IMR-90 (cell line): ENCODE measurements at regions not wholly inside any gene's neighbourhood (a gene's known extent, or its start where the extent isn't known, plus 50 kb on each side); places are given as distances from the start of the nearest gene placed in this dataset.

Experiments
- ATAC-seq: fragments of 200-7000 bp; cut with Tn5 transposase; 2 replicates; pipeline ENCODE4 v1.9.1; 2020; ENCODE audit warnings: low read depth, mild to moderate bottlenecking, moderate library complexity
- BruUV-seq: library from RNA; stranded (reverse); fragments of 400-500 nt; replicated peaks from 2 replicates; lab custom pipeline; 2021; lab: Mats Ljungman, UMichigan
- CTCF ChIA-PET: fragments of 300-600 bp; formaldehyde crosslinking; extraction: SDS; loops from one replicate; lab custom pipeline; 2021; ENCODE audit warnings: antibody characterized with exemption; lab: Yijun Ruan, JAX
- POLR2A ChIA-PET: fragments of 300-600 bp; sonication (Branson Sonifier 250); formaldehyde crosslinking; loops from one replicate; lab custom pipeline; 2022; ENCODE audit warnings: antibody characterized with exemption; ENCODE audit not compliant: unreplicated experiment; lab: Charles Lee
- DNase-seq: peaks from one replicate; pipeline ENCODE4 v3.0.0; 2013
- H2AFZ ChIP-seq: replicated peaks from 2 replicates; pipeline ENCODE3; 2013; ENCODE audit warnings: low read length, mild to moderate bottlenecking; ENCODE audit not compliant: poor library complexity
- H2AK5ac ChIP-seq: 2 replicates; pipeline ENCODE4 v1.6.1; 2013; ENCODE audit warnings: low read depth, low read length, inconsistent platforms
- H2AK9ac ChIP-seq: replicated peaks from 2 replicates; pipeline ENCODE3; 2013; ENCODE audit warnings: mild to moderate bottlenecking, low read depth, low read length, moderate library complexity; ENCODE audit not compliant: poor library complexity
- H2BK120ac ChIP-seq: 2 replicates; pipeline ENCODE4 v1.6.1; 2013; ENCODE audit warnings: low read depth, low read length, inconsistent platforms
- H2BK15ac ChIP-seq: 3 replicates; pipeline ENCODE4 v1.6.1; 2013; ENCODE audit warnings: low read depth, low read length, inconsistent platforms
- H2BK20ac ChIP-seq: 2 replicates; pipeline ENCODE4 v1.6.1; 2013; ENCODE audit warnings: low read depth, mild to moderate bottlenecking, inconsistent platforms, low read length, moderate library complexity
- H2BK5ac ChIP-seq: 2 replicates; pipeline ENCODE4 v1.6.1; 2013; ENCODE audit warnings: mild to moderate bottlenecking, low read depth, low read length, inconsistent platforms; ENCODE audit not compliant: poor library complexity, severe bottlenecking
- H3K14ac ChIP-seq: replicated peaks from 2 replicates; pipeline ENCODE4 v1.6.1; 2013; ENCODE audit warnings: low read depth, low read length, inconsistent platforms
- H3K18ac ChIP-seq: 2 replicates; pipeline ENCODE4 v1.6.1; 2013; ENCODE audit warnings: low read depth, low read length, control low read depth
- H3K23ac ChIP-seq: 2 replicates; pipeline ENCODE4 v1.6.1; 2013; ENCODE audit warnings: low read depth, low read length, inconsistent platforms
- H3K27ac ChIP-seq: 2 replicates; pipeline ENCODE4 v1.5.1; 2013; ENCODE audit warnings: mild to moderate bottlenecking, control low read depth, low read length; ENCODE audit not compliant: insufficient read depth
- H3K27me3 ChIP-seq: 2 replicates; pipeline ENCODE4 v1.6.1; 2013; ENCODE audit warnings: low read length; ENCODE audit not compliant: control insufficient read depth, insufficient read depth
- H3K36me3 ChIP-seq: 2 replicates; pipeline ENCODE4 v1.6.1; 2013; ENCODE audit warnings: low read length, mixed read lengths; ENCODE audit not compliant: control insufficient read depth, insufficient read depth
- H3K4ac ChIP-seq: 2 replicates; pipeline ENCODE4 v1.6.1; 2013; ENCODE audit warnings: low read depth, low read length, inconsistent platforms
- H3K4me1 ChIP-seq: 2 replicates; pipeline ENCODE4 v1.6.1; 2013; ENCODE audit warnings: low read length, mixed read lengths; ENCODE audit not compliant: control insufficient read depth, insufficient read depth
- H3K4me2 ChIP-seq: 2 replicates; pipeline ENCODE4 v1.6.1; 2013; ENCODE audit warnings: low read depth, mild to moderate bottlenecking, control low read depth, low read length, moderate library complexity
- H3K4me3 ChIP-seq: 2 replicates; pipeline ENCODE4 v1.5.1; 2013; ENCODE audit warnings: low read depth, mild to moderate bottlenecking, control low read depth, low read length, moderate library complexity; ENCODE audit not compliant: insufficient read depth
- H3K56ac ChIP-seq: 2 replicates; pipeline ENCODE4 v1.6.1; 2013; ENCODE audit warnings: low read length, inconsistent platforms; ENCODE audit not compliant: insufficient read depth; ENCODE audit errors: extremely low read depth
- H3K79me1 ChIP-seq, 2 experiments: 2 replicates each; pipeline ENCODE4 v1.6.1; 2013; ENCODE audit warnings: low read length in 2 of 2, inconsistent platforms in 1 of 2, low read depth in 1 of 2
- H3K9ac ChIP-seq: 2 replicates; pipeline ENCODE4 v1.6.1; 2013; ENCODE audit warnings: low read depth, low read length, control low read depth
- H3K9me1 ChIP-seq: 2 replicates; pipeline ENCODE4 v1.6.1; 2013; ENCODE audit warnings: low read length, inconsistent platforms; ENCODE audit not compliant: insufficient read depth
- H3K9me3 ChIP-seq: 2 replicates; pipeline ENCODE4 v1.6.1; 2013; ENCODE audit warnings: low read length; ENCODE audit not compliant: control insufficient read depth, insufficient read depth
- H4K20me1 ChIP-seq: 2 replicates; pipeline ENCODE4 v1.6.1; 2013; ENCODE audit warnings: low read length, inconsistent platforms; ENCODE audit not compliant: insufficient read depth
- H4K5ac ChIP-seq: 2 replicates; pipeline ENCODE4 v1.6.1; 2013; ENCODE audit warnings: mild to moderate bottlenecking, low read depth, low read length, control low read depth
- H4K8ac ChIP-seq, 2 experiments: 2 replicates each; pipeline ENCODE4 v1.6.1; 2013; ENCODE audit warnings: low read depth in 2 of 2, low read length in 2 of 2, control low read depth in 1 of 2, inconsistent platforms in 1 of 2
- H4K91ac ChIP-seq: 2 replicates; pipeline ENCODE4 v1.6.1; 2013; ENCODE audit warnings: low read depth, low read length, inconsistent platforms; ENCODE audit not compliant: insufficient read depth
- CHD1 ChIP-seq: IDR thresholded peaks from 2 replicates; pipeline ENCODE4 v1.6.1; 2012; ENCODE audit warnings: low read depth, low read length, improper control_type of control experiment
- ELK1 ChIP-seq: fragments of 150-350 bp; IDR thresholded peaks from 2 replicates; pipeline ENCODE4 v1.6.1; 2016; ENCODE audit warnings: low read depth, mild to moderate bottlenecking, low read length, moderate library complexity, borderline replicate concordance
- FOS ChIP-seq: fragments of 150-350 bp; IDR thresholded peaks from 2 replicates; pipeline ENCODE4 v1.6.1; 2016; ENCODE audit warnings: low read depth, low read length
- MXI1 ChIP-seq: IDR thresholded peaks from 2 replicates; pipeline ENCODE4 v1.6.1; 2012; ENCODE audit warnings: low read depth, mild to moderate bottlenecking, low read length, moderate library complexity, borderline replicate concordance
- RFX5 ChIP-seq: IDR thresholded peaks from 2 replicates; pipeline ENCODE4 v1.8.0; 2012; ENCODE audit warnings: low read depth, mild to moderate bottlenecking, low read length, moderate library complexity
- WGBS, 2 experiments: methylation state at CpG; one replicate each; pipeline versions ENCODE4 v1.1.5 to v1.1.7; 2013; ENCODE audit warnings: missing lambda C conversion rate in 2 of 2; ENCODE audit not compliant: insufficient read length in 1 of 2; ENCODE audit errors: extremely low coverage in 2 of 2; 5-methylcytosine and 5-hydroxymethylcytosine counted together
- dilution Hi-C: fragments of 300-500 bp; cut with HindIII; formaldehyde crosslinking; loops from one replicate; pipeline ENCODE4 v1.14.3; 2018; ENCODE audit warnings: low sequenced_read_pairs; ENCODE audit not compliant: unreplicated experiment
- in situ Hi-C: fragments of 300-500 bp; cut with MboI; formaldehyde crosslinking; loops from 3 replicates; pipeline ENCODE4 v1.14.3; 2019; ENCODE audit warnings: low sequenced_read_pairs, inconsistent platforms, mixed read lengths
- intact Hi-C: fragments of 100-400 bp; cut with micrococcal nuclease; formaldehyde crosslinking; loops from 2 replicates; pipeline ENCODE4 v1.10.0; 2022

GRCh38 chr2:239553376-239554000 lies 152.7 kb upstream of the HDAC4 start:
- no peak overlapping the region for H2AK9ac ChIP-seq
- H2BK15ac ChIP-seq: no peak overlapping the region
- TF ChIP-seq RFX5 (no peak), FOS (no peak), ELK1 (no peak), CHD1 (no peak), MXI1 (no peak)
- H2AK5ac ChIP-seq: no peak overlapping the region
- H4K5ac ChIP-seq: no peak overlapping the region
- H3K23ac ChIP-seq: no peak overlapping the region
- CTCF ChIA-PET: no interaction called here
- H3K4me1 ChIP-seq: no peaks in the 10 kb centered on the region
- no peak overlapping the region for H4K8ac ChIP-seq
- no peak overlapping the region for H2AFZ ChIP-seq
- no peak overlapping the region for H2BK20ac ChIP-seq
- no peak overlapping the region for H3K4me3 ChIP-seq
- no peaks in the 10 kb centered on the region for H4K20me1 ChIP-seq
- BruUV-seq: no TSS peak
- no peak overlapping the region for H3K4me2 ChIP-seq
- H3K4ac ChIP-seq: no peak overlapping the region
- intact Hi-C loops: no loop called here
- H3K9me1 ChIP-seq: no peaks in the 10 kb centered on the region
- no peak overlapping the region for H2BK5ac ChIP-seq
- no peaks in the 10 kb centered on the region for H3K79me1 ChIP-seq
- H3K9me3 ChIP-seq: peaks cover 16% of the 10 kb centered on the region
- no peak overlapping the region for H3K14ac ChIP-seq
- H2BK120ac ChIP-seq: no peak overlapping the region
- POLR2A ChIA-PET: no interaction called here
- no peaks in the 10 kb centered on the region for H3K27me3 ChIP-seq
- H4K91ac ChIP-seq: no peak overlapping the region
- ATAC-seq (no peak), DNase-seq (no peak)
- dilution Hi-C loops: no loop called here
- in situ Hi-C loops: no loop called here
- H3K36me3 ChIP-seq: no peaks in the 10 kb centered on the region
- no peak overlapping the region for H3K18ac ChIP-seq
- H3K9ac ChIP-seq: no peak overlapping the region
- H3K56ac ChIP-seq: no peak overlapping the region
- 65% methylated on average over 2 of the region's 13 CpGs; no CpG with 5 or more reads in 1 of the 2 experiments for WGBS, 2 experiments
- H3K27ac ChIP-seq: no peak overlapping the region
